ENCODE measurements at regions not wholly inside any gene's neighbourhood (a gene's known extent, or its start where the extent isn't known, plus 50 kb on each side); places are given as distances from the start of the nearest gene placed in this dataset.
"Not testable (repeated sequence)": the region's sequence is repeated elsewhere in the genome, so short reads cannot be mapped to it uniquely, and the experiment has no call there.

DNA sequence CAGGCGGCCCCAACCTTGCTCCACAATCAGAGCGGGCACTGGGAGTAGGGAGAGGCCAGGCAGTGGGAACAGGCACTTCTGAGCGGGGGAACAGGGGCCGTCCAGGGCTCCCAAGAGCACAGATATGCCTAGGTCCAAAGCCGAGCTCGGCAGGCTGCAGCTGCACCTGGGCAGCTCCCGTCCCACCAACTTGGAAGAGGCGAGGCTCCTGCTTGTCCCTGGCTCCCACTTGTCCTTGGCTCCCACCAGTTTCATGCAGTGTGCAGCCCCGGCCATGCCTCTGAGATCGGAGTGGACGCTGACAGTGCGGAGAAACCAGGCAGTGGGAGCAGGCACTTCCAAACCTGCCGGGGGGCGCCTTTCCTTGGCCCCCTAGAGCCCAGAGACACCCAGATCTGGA lies 84.0 kb upstream of the XAGE2 start:
- WGBS (ENCODE audit: insufficient coverage), result 81% methylated on average over 14 of the region's 14 CpGs
- Histone ChIP-seq H3K9me3 (ENCODE audit: control insufficient read depth, insufficient read depth, low read length) (peaks cover 9% of the 10 kb centered on the region), H3K36me3 (ENCODE audit: control insufficient read depth, insufficient read depth, low read length) (no peaks in the 10 kb centered on the region), H3K27ac (ENCODE audit: low read depth, low read length) (no peak overlapping the region), H3K4me3 (ENCODE audit: low read depth, low read length) (no peak overlapping the region), H3K4me1 (ENCODE audit: control insufficient read depth, insufficient read depth, low read length) (no peaks in the 10 kb centered on the region), H3K27me3 (ENCODE audit: control insufficient read depth, insufficient read depth, low read length) (peaks cover 12% of the 10 kb centered on the region)
- no peak for DNase-seq (ENCODE audit: low read depth in 4 of 6, low spot score in 6 of 6)

DNA sequence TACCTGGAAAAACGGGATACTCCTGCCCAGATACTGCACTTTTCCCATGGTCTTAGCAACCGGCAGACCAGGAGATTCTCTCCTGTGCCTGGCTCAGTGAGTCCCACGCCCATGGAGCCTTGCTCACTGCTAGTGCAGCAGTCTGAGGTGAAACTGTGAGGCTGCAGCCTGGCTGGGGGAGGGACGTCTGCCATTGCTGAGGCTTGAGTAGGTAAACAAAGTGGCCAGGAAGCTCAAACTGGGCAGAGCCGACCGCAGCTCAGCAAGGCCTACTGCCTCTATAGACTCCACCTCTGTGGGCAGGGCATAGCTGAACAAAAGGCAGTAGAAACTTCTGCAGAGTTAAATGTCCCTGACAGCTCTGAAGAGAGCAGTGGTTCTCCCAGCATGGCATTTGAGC lies 69.9 kb upstream of the XAGE2 start:
- not testable (repeated sequence) for H3K36me3 ChIP-seq (ENCODE audit: control insufficient read depth, insufficient read depth, low read length); H3K4me3 ChIP-seq (ENCODE audit: low read depth, low read length); H3K4me1 ChIP-seq (ENCODE audit: control insufficient read depth, insufficient read depth, low read length); DNase-seq (ENCODE audit: low read depth in 4 of 6, low spot score in 6 of 6); H3K27me3 ChIP-seq (ENCODE audit: control insufficient read depth, insufficient read depth, low read length); H3K27ac ChIP-seq (ENCODE audit: low read depth, low read length); H3K9me3 ChIP-seq (ENCODE audit: control insufficient read depth, insufficient read depth, low read length)
- WGBS (ENCODE audit: insufficient coverage), result 50% methylated on average over 6 of the region's 6 CpGs

DNA sequence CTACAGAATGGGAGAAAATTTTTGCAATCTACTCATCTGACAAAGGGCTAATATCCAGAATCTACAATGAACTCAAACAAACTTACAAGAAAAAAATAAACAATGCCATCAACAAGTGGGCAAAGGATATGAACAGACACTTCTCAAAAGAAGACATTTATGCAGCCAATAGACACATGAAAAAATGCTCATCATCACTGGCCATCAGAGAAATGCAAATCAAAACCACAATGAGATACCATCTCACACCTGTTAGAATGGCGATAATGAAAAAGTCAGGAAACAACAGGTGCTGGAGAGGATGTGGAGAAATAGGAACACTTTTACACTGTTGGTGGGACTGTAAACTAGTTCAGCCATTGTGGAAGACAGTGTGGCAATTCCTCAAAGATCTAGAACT lies 60.3 kb upstream of the XAGE2 start:
- not testable (repeated sequence) for H3K4me1 ChIP-seq (ENCODE audit: control insufficient read depth, insufficient read depth, low read length); H3K9me3 ChIP-seq (ENCODE audit: control insufficient read depth, insufficient read depth, low read length); H3K36me3 ChIP-seq (ENCODE audit: control insufficient read depth, insufficient read depth, low read length); H3K4me3 ChIP-seq (ENCODE audit: low read depth, low read length); H3K27ac ChIP-seq (ENCODE audit: low read depth, low read length); DNase-seq (ENCODE audit: low read depth in 4 of 6, low spot score in 6 of 6); H3K27me3 ChIP-seq (ENCODE audit: control insufficient read depth, insufficient read depth, low read length)
- WGBS (ENCODE audit: insufficient coverage), result no CpG with 5 or more reads among the region's 1 CpG
